Effector memory CD4-positive, alpha-beta T cell (primary cell): ENCODE measurements at regions not wholly inside any gene's neighbourhood (a gene's known extent, or its start where the extent isn't known, plus 50 kb on each side); places are given as distances from the start of the nearest gene placed in this dataset.
"Not testable (repeated sequence)": the region's sequence is repeated elsewhere in the genome, so short reads cannot be mapped to it uniquely, and the experiment has no call there.

Source experiments
- DNase-seq, 3 donors: peaks; one replicate each; pipeline ENCODE4 v3.0.0-alpha.2; 2020
- H3K27ac ChIP-seq: 2 replicates; pipeline ENCODE4 v1.7.0; 2013; ENCODE audit warnings: mild to moderate bottlenecking, low read length, moderate library complexity; ENCODE audit not compliant: insufficient read depth, poor library complexity, severe bottlenecking
- H3K27me3 ChIP-seq: replicated peaks from 2 replicates; pipeline ENCODE4 v1.7.0; 2013; ENCODE audit warnings: mild to moderate bottlenecking, low read length; ENCODE audit not compliant: insufficient read depth, control insufficient read depth, poor library complexity, severe bottlenecking
- H3K36me3 ChIP-seq: 2 replicates; pipeline ENCODE4 v1.7.0; 2013; ENCODE audit warnings: mild to moderate bottlenecking, low read length, moderate library complexity; ENCODE audit not compliant: control insufficient read depth, insufficient read depth
- H3K4me1 ChIP-seq: 2 replicates; pipeline ENCODE4 v1.7.0; 2013; ENCODE audit warnings: low read length, mild to moderate bottlenecking; ENCODE audit not compliant: control insufficient read depth, insufficient read depth, poor library complexity, severe bottlenecking
- H3K4me3 ChIP-seq: 2 replicates; pipeline ENCODE4 v1.7.0; 2013; ENCODE audit warnings: low read length, low read depth, mild to moderate bottlenecking; ENCODE audit not compliant: insufficient read depth, poor library complexity, severe bottlenecking
- H3K9me3 ChIP-seq: 2 replicates; pipeline ENCODE4 v1.7.0; 2013; ENCODE audit warnings: mild to moderate bottlenecking, low read length, moderate library complexity; ENCODE audit not compliant: control insufficient read depth

- no peak for DNase-seq
- H3K27ac ChIP-seq: no peak overlapping the region
- H3K36me3 ChIP-seq: no peaks in the 10 kb centered on the region
- H3K9me3 ChIP-seq: no peaks in the 10 kb centered on the region
- no peak overlapping the region for H3K4me3 ChIP-seq
- no peaks in the 10 kb centered on the region for H3K4me1 ChIP-seq
- no peaks in the 10 kb centered on the region for H3K27me3 ChIP-seq
Observed at GRCh38 chr4:83196921-83197320, 82.4 kb upstream of the PLAC8 start.

GRCh38 chr4:83195269-83195668 lies 80.7 kb upstream of the PLAC8 start:
- Histone ChIP-seq H3K27me3 (no peaks in the 10 kb centered on the region), H3K4me1 (no peaks in the 10 kb centered on the region), H3K27ac (no peak overlapping the region), H3K4me3 (no peak overlapping the region), H3K9me3 (no peaks in the 10 kb centered on the region), H3K36me3 (no peaks in the 10 kb centered on the region)
- no peak for DNase-seq

- not testable (repeated sequence) for H3K27me3 ChIP-seq, H3K36me3 ChIP-seq, H3K4me3 ChIP-seq, DNase-seq, H3K9me3 ChIP-seq, H3K27ac ChIP-seq, H3K4me1 ChIP-seq
Observed at GRCh38 chr4:83194588-83194987, 80.1 kb upstream of the PLAC8 start.

- Histone ChIP-seq H3K4me1 (no peaks in the 10 kb centered on the region), H3K27me3 (no peaks in the 10 kb centered on the region), H3K36me3 (no peaks in the 10 kb centered on the region), H3K9me3 (no peaks in the 10 kb centered on the region), H3K27ac (no peak overlapping the region), H3K4me3 (no peak overlapping the region)
- DNase-seq: no peak
Observed at GRCh38 chr4:83192634-83193033, 78.1 kb upstream of the PLAC8 start.

GRCh38 chr4:83191026-83191425 lies 76.5 kb upstream of the PLAC8 start:
- no peak overlapping the region for H3K27ac ChIP-seq
- H3K27me3 ChIP-seq: no peaks in the 10 kb centered on the region
- no peaks in the 10 kb centered on the region for H3K36me3 ChIP-seq
- no peaks in the 10 kb centered on the region for H3K9me3 ChIP-seq
- no peak for DNase-seq
- H3K4me1 ChIP-seq: no peaks in the 10 kb centered on the region
- H3K4me3 ChIP-seq: no peak overlapping the region

GRCh38 chr4:83189631-83190136 lies 75.2 kb upstream of the PLAC8 start:
- Histone ChIP-seq H3K27me3 (no peaks in the 10 kb centered on the region), H3K36me3 (no peaks in the 10 kb centered on the region), H3K4me3 (no peak overlapping the region), H3K27ac (no peak overlapping the region), H3K9me3 (no peaks in the 10 kb centered on the region), H3K4me1 (no peaks in the 10 kb centered on the region)
- no peak for DNase-seq

GRCh38 chr4:83180431-83180968 lies 66.0 kb upstream of the PLAC8 start:
- Histone ChIP-seq H3K36me3 (no peaks in the 10 kb centered on the region), H3K4me1 (no peaks in the 10 kb centered on the region), H3K4me3 (no peak overlapping the region), H3K27me3 (no peaks in the 10 kb centered on the region), H3K9me3 (no peaks in the 10 kb centered on the region), H3K27ac (no peak overlapping the region)
- no peak for DNase-seq

GRCh38 chr4:83179205-83179604 lies 64.7 kb upstream of the PLAC8 start:
- H3K4me3 ChIP-seq: no peak overlapping the region
- H3K27ac ChIP-seq: no peak overlapping the region
- no peaks in the 10 kb centered on the region for H3K4me1 ChIP-seq
- no peaks in the 10 kb centered on the region for H3K27me3 ChIP-seq
- H3K36me3 ChIP-seq: no peaks in the 10 kb centered on the region
- no peak for DNase-seq
- H3K9me3 ChIP-seq: no peaks in the 10 kb centered on the region

GRCh38 chr4:83178029-83178428 lies 63.5 kb upstream of the PLAC8 start:
- Histone ChIP-seq H3K4me1 (no peaks in the 10 kb centered on the region), H3K4me3 (no peak overlapping the region)
- DNase-seq: no peak

GRCh38 chr4:83177182-83177581 lies 62.7 kb upstream of the PLAC8 start:
- no peak overlapping the region for H3K4me3 ChIP-seq
- no peak for DNase-seq
- no peak overlapping the region for H3K27ac ChIP-seq
- no peaks in the 10 kb centered on the region for H3K36me3 ChIP-seq
- no peaks in the 10 kb centered on the region for H3K4me1 ChIP-seq
- H3K9me3 ChIP-seq: no peaks in the 10 kb centered on the region
- no peaks in the 10 kb centered on the region for H3K27me3 ChIP-seq

More at GRCh38 chr4:83178029-83178428, 63.5 kb upstream of the PLAC8 start:
- Histone ChIP-seq H3K9me3 (no peaks in the 10 kb centered on the region), H3K27me3 (no peaks in the 10 kb centered on the region), H3K36me3 (no peaks in the 10 kb centered on the region), H3K27ac (no peak overlapping the region)
